ENCODE measurements at regions not wholly inside any gene's neighbourhood (a gene's known extent, or its start where the extent isn't known, plus 50 kb on each side); places are given as distances from the start of the nearest gene placed in this dataset.
"Not testable (repeated sequence)": the region's sequence is repeated elsewhere in the genome, so short reads cannot be mapped to it uniquely, and the experiment has no call there.

DNA sequence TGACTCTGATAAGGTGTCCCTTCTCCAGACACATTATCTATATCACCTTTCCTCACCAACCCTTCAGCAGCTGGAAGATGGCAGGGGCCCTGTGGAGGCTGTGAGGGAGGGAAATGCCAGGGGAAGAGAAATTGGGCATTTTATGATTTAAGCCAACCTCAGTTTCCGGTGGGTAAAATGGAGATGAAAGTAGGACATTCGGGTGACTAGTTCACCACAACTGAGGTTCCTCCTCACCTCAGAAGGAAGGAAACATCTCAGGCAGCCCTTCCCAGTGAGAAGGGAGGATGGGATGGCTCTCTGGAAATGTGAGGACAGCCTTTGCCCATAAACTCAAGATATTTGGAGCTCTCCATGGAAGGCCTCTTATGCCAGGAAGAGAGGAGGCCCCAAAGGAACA, 251.5 kb downstream of the MID1IP1 start:
- no peak for DNase-seq

GRCh38 chrX:39058724-39059123, 257.5 kb downstream of the MID1IP1 start:
- DNase-seq, result no peak

GRCh38 chrX:39059866-39060265, 258.6 kb downstream of the MID1IP1 start:
- DNase-seq, result no peak

GRCh38 chrX:39063037-39063436, 261.8 kb downstream of the MID1IP1 start:
- DNase-seq, result peak; percentile 88

GRCh38 chrX:39063702-39064101, 262.4 kb downstream of the MID1IP1 start:
- DNase-seq, result peak; percentile 24

DNA sequence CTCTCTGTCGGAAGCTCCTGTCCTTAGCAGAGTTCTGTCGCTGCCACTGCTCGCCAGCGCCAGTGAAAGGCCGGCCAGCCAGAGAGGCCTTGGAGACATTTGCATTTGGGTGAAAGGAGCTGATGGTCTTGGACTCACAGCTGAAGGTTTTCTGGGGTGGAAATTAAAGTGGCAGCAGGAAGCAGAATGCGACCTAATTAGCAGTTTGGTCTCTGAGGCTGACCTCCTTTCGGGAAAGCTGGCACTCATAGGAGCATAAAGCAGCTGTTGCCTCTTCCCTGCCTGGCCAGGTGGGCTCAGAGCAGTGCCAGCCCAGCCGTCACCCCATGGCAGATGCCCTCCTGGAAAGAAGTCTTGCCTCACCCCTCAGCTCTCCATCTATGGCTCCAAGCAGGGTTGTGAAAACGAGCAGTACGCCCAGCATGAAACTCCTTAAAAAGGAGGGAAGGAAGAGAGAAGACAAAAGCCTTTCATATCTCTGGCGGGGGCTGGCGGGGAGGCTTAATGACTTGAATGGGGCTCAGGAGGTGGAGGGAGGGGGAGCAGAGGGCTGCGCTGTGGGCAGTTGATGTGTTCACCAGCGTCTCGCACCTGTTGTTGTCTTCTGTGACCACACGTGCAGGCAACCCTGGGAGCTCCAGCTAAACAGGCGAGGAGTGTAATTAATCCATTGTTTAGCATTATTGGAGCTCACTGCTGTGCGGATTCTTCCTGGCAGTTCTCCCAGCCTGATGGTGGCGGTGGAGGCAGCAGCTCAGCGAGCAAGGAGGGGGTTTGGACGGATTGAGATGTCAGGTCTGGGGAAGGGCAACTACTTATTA, 264.0 kb downstream of the MID1IP1 start:
- DNase-seq, result peak; percentile 96

DNA sequence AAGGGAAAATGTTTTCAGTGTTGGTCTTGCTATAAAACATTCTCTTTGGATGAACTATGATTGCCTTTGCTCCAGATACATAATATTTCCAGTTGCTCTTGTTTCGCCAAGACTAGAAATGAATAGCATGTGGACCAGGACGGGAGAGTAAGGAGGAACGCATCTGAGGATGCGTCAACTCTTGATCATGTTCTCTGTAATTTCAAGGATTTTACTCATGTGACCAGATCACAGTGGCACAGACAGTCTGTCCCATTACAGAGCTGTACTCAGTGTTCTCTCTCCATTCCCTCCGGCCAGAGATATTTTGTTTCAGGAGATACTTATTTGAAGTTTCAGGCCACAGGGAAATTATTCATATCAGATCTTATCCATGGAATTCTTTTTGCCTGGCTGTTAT, 266.6 kb downstream of the MID1IP1 start:
- DNase-seq, result no peak

- not testable (repeated sequence) for DNase-seq
Measured at GRCh38 chrX:39068634-39069033, 267.4 kb downstream of the MID1IP1 start.

DNA sequence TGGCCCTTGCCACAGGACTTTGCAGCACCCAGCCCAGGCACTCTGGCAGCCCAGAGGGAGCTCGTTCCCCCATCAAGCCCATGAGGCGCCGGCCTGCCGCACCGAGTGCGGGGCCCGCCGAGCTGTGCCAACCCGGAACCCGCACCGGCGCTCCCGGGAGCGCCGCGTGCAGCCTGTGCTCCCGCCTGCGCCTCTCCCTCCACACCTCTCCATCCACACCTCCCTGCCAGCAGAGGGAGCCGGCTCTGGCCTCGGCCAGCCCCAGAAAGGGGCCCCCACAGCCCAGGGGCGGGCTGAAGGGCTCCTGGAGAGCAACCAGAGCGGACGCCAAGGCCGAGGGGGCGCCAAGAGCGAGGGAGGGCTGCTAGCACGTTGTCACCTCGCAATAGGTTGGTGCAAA, 268.8 kb downstream of the MID1IP1 start:
- DNase-seq, result no peak

GRCh38 chrX:39073131-39073530, 271.9 kb downstream of the MID1IP1 start:
- DNase-seq, result no peak

- DNase-seq, result no peak
Measured at GRCh38 chrX:39096599-39096998, 295.3 kb downstream of the MID1IP1 start.

DNA sequence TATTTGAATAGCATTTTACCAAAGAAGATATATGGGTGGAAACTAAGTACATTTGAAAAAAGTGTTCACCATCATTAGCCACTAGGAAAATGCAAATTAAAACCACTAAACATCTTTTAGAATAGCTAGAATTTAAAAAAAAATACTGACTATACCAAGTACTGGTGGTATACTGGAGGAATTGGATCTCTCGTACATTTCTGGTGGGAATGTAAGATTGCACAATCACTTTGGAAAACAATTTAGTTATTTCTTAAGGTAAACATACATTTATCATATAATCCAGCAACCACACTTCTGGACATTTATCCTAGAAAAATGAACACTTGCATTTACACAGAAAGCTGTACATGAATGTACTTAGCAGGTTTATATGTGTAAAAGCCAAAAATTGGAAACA, 303.5 kb downstream of the MID1IP1 start:
- DNase-seq, result no peak

- no peak for DNase-seq
Measured at GRCh38 chrX:39112143-39112542, 310.9 kb downstream of the MID1IP1 start.

GRCh38 chrX:39115166-39115565, 313.9 kb downstream of the MID1IP1 start:
- no peak for DNase-seq

DNA sequence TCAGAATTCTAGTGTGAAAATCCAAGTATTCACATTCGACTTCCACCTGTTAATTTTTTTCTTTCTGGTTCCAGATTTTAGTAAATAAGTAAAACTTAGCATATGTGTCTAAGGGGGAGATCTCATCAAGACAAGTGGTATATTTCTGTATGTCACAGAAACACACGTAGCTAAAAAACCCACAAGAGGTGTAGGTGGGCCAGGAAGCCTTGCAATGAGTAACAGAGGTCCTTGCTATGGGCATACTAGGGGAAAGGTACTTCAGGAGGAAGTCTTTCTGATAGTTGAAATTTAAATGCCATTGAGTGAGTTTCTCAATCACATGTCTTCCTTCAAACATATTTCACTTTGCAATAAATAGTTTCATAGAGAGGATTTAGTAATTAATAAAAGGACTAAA, 315.8 kb downstream of the MID1IP1 start:
- DNase-seq, result no peak

DNA sequence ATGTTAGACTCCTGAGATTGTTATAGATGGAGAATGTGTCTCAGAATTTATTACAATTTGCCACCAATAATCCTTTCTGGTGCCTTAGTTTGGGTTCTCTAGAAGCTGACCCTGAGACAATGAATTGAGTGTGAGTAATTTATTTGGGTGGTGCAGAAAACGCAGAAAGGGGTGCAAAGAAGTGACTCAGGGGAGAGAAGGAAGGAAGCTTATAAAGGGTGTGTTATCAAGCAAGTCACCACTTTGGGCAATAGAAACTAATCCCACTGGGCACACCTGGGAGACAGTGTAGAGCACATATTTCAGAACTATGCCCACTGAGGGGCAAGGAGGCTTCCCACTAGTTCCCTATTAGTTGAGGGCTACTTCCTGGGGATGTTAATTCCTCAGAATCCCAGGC, 320.6 kb downstream of the MID1IP1 start:
- DNase-seq, result no peak

- peak; percentile 59 for DNase-seq
Measured at GRCh38 chrX:39125834-39126233, 324.6 kb downstream of the MID1IP1 start.

DNA sequence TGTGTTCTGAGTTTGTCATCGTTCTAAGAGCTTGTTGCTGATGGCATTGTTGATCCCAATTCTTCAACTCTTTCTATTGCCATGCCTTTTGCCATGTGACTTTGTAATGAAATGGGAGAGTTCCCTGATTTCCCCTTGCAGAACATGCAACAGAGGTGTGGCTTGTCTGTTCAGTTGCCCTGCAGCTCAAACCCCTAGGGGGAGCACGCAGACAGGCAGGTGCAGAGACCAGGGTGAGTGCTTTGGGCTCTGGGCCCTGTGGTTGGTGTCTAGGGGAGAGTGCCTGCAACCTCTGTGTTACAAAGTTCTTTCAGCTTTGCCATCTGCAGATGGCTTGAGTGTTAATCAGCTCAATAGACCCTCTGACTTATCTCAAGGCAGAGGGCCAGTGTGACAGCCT, 332.7 kb downstream of the MID1IP1 start:
- DNase-seq, result peak; percentile 10

- DNase-seq, result no peak
Measured at GRCh38 chrX:39137363-39137954, 336.2 kb downstream of the MID1IP1 start.

- DNase-seq, result no peak
Measured at GRCh38 chrX:39140581-39140980, 339.3 kb downstream of the MID1IP1 start.

DNA sequence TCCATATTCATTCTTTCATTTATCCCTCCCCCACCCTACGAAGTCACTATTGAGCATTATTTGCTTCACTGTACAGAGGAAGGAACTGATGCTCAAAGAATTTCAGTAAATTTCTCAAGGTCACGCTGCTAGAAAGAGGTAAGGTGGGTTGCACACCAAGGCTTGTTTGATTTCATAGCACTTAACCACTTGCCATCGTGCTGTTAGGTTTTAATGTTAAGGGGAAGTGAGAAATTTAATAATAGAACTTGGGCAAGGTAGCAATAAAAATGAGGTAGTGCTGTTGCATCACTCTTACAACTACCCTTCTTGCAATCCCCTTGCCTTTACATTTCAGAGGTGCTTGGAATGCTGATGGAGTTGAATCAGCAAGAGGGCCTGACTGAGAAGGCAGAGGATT, 343.1 kb downstream of the MID1IP1 start:
- DNase-seq, result no peak

DNA sequence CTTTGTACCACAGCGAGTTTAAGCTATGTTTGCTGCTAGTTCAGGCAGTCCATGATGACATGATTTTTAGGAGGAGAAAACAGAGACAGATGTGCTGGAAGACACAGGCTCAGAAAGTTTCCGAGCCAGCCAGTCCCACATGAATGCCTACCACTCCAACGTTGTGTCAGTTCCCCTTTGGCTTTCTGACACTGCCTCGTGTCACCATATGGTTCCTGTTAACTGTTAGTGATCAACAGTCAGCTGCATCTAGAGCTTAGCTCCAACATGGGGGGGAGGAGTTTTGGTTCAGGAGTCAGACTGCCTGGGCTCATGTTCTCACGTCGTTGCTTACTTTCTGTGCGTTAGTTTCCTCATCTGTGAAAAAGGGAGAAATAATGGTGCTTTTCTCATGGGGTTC, 343.7 kb downstream of the MID1IP1 start:
- DNase-seq, result no peak

- no peak for DNase-seq
Measured at GRCh38 chrX:39145859-39146258, 344.6 kb downstream of the MID1IP1 start.

DNA sequence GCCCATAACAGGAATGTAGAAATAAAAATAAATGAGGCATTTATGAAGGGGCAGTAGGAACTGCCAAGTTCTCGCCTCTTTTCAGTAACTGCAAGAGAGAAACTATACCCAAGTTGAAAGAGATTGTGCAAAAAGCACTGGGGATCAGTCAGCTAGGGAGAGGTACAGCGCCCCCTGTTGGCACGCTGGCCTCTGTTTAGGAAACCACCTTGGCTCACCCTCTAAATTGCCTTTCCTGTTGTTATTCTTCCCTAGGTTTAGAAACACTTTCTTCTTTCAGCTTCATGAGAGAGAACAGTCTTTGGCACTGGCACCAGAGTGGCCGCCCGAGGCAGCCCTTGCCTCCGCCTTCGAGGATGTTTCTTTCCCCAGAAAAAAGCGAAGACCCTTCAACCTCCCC, 348.5 kb downstream of the MID1IP1 start:
- peak; percentile 85 for DNase-seq

DNA sequence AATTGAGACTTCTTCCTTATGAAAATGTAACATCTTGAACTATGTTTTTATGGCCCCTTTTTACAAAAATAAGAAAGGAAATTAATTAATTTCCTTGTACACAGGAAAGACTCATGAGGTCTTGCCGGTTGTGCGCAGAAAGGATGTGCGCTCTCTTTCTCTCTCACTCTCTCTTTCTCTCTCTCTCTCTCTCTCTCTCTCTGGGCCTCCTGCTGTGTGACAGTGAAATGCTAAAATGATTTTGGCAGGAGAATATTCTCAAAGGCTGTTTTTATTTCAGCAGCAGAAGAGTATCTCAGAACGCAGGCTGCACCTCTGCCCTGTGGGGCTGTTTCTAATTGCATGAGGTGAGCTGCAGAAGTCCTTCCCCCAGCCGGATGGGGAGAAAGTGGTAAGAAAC, 349.0 kb downstream of the MID1IP1 start:
- DNase-seq, result peak; percentile 37

All from NCI-H1092 treated with DMSO at 0.1 percent for 48 hours (cell line).